Ammon's horn (tissue), 1 donor: ENCODE measurements at regions not wholly inside any gene's neighbourhood (a gene's known extent, or its start where the extent isn't known, plus 50 kb on each side); places are given as distances from the start of the nearest gene placed in this dataset.
"Not testable (repeated sequence)": the region's sequence is repeated elsewhere in the genome, so short reads cannot be mapped to it uniquely, and the experiment has no call there.

Source experiments
- DNase-seq: peaks from one replicate; pipeline ENCODE4 v3.0.0-alpha.2; 2016; ENCODE audit warnings: low spot score

DNA sequence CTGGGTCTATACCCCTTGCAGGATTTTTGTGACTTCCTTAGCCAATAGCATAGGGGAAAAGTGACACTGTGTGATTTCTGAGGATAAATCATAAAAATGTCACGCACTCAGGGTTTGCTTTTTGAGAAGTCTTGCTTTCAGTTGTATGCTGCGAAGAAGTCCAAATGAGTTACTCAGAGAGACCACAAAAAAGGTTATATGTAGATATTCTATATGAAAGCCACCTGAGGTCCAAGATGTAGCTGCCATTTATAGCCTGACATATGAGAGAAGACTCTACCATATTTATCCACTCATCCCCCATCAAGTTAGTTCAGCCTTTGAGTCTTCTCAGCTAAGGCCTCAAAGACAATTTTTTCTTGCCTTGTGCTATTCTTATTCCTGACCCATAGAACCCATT, 488.3 kb upstream of the MAP2 start:
- DNase-seq = no peak

DNA sequence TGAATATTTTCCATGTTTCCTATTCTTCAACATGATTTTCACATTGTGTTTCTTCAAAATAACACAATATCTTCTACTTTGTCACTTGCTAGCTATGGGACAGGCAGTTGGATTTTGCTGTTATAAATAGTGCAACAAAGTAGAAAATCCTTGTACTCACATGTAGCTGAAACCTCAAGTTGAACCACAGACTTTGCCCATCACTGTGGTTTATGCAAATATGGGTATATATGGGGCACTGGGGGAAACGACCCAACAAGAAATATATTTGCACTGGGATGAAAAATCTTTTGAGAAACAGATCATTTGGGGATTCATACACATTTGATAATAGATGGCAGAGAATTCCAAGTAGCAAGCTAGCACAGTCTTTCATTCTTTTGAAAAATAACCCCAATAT, 486.3 kb upstream of the MAP2 start:
- no peak for DNase-seq

DNA sequence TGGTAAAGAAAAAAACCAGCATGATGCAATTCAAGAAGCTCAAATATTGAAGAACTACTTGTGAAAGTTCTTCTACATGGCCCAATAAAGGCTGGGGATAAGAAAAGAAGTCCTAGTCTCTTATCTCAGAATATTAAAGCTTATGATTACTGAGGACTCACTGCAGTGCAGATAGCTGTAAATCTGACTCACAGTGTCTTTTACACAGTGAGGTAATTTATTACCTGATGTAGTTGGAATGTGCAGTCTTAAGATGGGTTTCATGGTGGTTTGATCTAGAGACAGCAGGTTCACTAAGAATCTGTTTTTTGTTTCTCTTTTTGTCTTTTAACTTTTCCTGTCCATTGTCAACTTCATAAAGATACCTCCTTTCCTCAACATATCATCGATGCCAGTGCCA, 484.0 kb upstream of the MAP2 start:
- DNase-seq = no peak

DNA sequence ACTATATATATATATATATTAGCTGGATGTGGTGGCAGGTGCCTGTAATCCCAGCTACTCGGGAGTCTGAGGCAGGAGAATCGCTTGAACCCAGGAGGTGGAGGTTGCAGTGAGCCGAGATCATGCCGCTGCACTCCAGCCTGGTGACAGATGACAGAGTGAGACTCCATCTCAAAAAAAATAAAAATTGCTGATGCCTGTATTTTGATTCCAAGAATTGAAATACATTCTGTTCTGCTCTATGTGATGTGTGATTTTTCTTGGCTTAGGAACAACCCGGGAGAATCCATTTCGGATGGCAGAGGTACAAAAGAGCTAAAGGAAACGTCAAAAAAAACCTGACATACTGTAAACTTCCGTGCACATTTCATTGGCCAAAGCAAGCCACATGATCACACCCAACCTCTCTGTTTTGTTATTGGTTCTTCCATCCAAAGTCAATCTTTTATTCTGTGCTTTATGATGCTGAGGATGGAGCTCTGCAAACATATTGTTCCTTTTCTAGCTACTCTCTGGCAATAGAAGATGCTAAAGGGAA, 478.1 kb upstream of the MAP2 start:
- DNase-seq = no peak

DNA sequence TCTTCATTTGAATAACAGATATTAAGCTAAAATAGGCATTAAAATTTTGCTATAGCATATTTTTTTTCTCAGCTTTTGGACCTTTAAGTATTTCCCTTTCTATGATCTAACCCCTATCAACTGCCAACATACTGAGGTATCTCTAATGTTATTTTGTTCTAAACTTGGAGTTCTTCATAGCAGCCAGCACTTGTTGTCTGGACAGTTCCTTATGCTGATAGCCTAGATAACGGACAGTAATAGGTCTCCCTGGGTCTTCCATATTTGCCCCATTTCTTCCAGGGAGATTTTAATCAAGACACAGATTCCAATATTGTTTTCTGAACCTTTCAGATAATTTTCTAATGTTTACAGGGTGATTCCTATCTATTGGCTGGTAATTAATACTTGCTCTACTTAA, 475.8 kb upstream of the MAP2 start:
- DNase-seq = no peak

DNA sequence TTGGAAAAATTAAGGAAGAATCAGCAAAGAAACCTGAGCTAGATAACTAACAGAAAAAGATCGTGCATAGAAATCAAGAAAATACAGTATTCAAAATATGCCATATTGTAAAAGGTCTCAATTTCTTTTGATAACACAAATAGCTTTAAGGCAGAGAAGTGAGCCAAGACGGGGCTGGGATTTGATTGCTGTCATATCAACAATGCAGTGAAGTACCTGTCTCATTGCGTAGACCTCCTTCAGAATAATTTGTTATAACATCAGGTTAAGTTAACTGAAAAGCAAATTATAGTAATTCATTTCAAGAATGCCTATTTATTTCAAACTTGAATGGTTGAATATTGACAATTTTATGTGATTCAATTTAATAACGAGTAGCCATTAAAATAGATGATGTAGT, 453.8 kb upstream of the MAP2 start:
- no peak for DNase-seq

DNA sequence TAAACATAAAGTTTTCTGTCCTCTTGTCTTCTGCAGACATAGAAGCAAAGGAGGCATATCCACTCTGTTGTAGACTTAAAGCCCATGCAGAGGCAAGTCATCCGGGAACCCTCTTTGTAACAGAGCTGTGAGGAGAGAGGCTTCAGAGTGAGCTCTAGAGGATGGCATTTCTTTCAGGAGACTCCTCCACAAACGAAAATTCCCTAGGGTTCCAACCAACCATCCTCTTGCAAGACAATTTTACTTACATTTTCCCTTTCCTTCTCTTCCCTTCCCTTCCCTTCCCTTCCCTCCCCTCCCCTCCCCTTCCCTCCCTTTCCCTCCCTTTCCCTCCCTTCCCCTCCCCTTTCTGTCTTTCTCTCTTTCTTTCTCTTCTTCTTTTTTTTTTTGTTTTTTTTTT, 446.3 kb upstream of the MAP2 start:
- no peak for DNase-seq

DNA sequence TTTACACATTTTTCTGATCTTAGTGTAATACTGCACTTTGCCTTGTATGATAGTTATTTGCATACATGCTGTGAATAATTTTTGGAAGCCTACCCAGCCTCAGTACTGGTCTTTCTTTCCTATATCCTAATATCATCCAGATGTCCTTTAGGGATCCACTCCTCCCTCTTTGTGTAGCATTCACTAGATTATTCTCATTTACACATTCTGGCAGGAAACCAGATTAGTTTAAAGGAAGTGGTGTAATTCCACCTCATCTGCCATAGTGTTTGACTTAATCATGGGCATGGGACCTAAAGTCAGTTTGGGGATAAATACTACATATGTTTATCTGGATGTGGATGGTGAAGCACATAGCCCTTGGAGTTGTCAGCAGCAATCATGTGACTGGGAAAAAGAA, 444.9 kb upstream of the MAP2 start:
- DNase-seq = no peak

DNA sequence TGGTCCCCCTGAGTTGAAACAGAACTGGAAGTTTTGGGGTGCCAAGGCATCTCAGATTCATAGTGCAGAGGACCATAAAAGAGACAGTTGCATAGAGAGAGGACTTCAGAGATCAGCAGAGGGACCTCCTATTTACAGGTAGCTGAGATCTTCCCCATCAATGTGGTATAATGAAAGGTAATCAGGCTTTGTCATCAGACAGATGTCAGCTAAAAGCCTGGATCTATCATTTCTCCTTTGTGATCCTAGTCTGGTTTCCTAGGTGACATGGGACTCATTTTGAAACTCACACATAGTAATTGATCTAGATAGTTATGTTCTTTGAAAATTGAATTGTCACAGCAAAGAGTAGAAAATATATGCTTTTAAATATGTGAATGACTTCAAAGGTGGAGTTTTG, 443.5 kb upstream of the MAP2 start:
- DNase-seq = no peak

DNA sequence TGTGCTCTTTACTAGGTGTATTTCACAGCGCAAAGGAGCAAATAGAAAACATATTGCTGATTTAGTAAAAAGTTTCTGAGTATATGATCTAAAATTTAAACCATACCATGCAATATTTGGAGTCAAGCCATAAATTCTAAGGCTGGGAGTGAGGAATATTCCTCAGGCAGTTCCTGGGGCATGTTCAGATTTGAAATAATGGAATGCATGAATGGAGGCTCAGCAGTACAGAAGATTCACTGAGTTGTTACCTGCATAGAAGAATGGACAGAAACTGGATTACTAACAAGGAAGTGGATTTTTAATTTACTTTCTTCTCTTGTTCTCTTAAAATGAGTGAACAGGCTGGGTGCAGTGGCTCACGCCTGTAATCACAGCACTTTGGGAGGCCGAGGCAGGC, 441.0 kb upstream of the MAP2 start:
- DNase-seq = no peak

DNA sequence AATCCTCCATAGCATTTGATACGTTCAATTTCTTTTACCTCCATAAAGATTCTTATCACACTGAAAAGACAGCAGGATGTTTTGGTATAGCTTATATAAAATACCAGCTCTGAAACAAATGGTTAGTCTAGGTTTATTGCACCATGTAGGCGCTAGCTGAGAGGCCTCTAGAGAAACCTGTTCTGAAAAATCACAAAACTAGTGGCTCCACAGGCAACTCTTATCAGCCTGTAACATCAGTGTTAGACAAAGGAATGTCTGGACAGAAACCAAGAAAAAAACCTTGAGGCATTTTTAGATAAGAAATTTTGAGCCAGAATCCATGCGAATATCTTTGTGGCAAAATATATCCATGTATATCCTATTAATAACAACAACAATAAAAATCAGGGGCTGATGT, 440.4 kb upstream of the MAP2 start:
- no peak for DNase-seq

DNA sequence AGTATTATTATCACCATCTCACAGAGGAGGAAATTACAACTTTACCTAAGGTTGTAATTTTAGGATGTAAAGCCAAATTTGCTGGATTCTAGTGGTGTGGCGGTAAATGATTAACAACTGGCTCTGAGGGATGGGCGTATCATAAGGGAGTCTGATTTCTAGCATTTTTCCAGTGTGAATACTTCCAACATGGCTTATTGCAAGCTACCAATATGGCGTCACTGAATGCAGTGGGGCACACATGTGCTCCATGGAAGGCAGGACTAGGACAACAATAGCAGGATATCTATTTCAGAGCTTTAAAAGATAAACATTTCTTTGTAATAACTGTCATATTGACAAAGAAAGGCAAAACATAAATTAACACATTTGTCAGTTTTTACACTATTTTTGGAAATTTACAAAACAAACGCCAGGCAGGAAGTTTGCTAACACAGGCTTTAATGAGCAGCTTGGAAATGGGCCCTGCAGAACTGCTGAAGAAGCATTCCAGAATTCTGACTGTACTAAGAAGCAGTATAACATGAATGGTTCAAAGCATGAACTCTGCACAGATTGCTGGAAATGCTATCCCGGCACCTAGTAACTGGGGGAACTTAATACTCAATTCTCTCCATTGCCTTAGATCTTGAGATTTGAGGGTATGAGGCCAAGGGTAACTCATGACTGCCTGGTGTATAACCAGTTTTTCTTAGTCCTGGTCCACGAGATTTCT, 439.3 kb upstream of the MAP2 start:
- no peak for DNase-seq

DNA sequence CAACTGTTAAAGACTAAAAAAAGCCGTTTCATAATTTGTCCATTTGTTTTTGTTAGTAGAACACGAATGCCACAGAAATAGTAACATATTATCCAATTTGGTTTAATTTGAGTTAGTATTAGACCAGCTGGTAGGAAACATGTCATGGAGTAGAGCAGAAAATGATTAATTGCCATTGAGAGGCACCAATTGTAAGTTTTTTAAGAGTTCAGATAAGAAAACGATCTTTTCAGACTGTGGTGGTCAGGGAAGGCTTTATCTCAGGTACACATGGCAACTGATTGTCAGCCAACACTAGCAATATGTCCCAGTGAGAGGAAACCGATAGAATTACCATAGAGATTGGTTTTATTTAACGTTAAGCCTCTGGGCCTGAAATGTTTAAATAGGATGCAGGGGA, 438.2 kb upstream of the MAP2 start:
- no peak for DNase-seq

DNA sequence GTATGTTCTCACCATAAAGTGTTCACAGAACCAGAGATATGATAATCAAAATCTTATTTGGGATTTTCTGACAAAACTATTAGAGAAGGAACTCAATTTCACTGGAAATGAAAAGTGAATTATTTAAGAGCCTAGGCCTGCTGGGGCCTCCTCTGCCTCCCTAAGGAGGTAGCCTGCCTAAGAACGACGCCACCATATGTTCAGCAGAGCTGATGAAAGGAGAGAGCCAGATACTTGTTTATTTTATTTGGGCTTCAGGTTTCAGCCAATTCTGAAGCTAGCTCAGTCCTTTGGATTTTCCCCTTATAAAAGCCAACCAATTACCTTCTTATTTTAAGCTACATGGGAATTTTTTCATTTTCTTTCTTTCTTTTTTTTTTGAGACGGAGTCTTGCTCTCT, 433.1 kb upstream of the MAP2 start:
- DNase-seq = no peak

DNA sequence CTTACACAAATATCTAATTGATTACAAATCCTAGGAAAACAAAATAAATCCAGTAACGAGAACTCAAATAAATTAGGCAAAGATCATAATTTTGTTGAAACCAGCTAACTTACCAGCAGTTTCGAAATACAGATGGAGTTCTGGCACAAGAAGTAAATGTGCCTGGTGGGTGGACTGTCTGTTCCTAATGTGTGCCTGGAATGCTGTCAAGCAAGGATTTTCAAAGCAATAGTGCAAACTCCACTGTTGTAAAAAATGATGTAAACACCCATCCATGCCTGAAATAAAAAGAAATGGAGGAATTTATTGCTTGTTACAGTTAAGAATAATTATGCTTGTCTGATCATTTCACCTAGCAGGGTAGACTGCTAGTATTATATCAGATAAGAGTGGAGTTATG, 423.9 kb upstream of the MAP2 start:
- peak; percentile 60 for DNase-seq

DNA sequence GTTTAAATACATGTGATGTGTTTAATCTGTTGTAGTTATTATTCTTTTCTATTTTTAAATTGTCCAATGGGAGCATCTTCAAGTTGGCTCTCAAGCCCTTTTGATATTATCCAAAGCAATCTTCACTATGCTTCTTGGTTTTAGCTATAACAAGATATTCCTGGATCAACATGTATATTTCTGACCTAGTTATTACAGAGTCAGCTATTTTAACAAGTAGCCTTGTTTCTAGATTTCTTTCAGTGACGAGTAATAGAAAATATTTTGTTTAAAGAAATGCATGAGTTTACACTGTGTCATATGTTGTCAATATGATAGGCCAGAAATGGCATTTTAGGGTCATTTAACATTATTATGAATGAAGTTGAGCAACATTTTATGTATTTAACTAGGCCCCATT, 421.8 kb upstream of the MAP2 start:
- DNase-seq = no peak

DNA sequence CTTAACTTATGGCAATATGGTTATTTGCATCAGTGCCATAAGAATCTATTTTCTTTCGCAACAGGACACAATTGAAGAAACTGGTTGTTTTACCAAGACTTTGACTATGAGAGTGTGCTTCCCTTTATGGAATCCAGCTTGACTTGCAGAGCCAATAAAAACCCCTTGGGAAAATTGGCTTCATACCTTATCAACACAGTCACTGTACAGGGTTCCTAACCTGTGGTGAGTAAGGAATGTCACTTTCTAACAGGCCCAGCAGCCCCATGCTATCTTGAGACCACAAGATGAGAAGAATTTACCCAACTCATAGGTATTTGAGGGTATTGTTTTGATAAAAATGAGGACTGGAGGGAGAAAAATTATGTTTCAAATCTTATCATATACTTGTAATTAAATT, 418.5 kb upstream of the MAP2 start:
- no peak for DNase-seq

DNA sequence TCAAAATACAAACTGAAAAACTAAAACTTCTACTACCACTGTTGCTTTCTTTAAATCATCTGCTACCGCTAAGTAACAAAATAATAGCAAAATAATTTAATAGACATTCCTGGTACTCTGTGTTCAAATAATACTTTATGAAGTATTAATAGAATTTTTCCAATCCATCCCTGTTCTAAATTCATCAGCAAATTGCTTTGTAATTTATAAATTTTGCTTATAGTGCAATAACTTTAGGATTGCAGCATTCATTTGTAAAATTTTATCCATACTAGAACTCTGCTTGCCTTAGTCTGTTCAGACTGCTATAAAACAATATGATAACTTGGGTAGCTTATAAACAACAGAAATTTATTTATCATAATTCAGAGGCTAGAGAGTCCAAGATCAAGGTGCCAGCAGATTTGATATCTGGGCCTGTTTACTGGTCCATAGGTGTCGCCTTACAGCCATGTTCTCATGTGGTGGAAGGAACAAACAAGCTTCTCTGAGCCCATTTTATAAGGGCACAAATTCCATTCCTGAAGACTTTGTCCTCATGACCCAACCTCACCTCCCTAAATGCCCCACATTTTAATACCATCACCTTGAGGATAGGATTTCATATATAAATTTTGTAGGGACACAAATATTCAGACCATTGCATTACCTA, 415.1 kb upstream of the MAP2 start:
- no peak for DNase-seq

DNA sequence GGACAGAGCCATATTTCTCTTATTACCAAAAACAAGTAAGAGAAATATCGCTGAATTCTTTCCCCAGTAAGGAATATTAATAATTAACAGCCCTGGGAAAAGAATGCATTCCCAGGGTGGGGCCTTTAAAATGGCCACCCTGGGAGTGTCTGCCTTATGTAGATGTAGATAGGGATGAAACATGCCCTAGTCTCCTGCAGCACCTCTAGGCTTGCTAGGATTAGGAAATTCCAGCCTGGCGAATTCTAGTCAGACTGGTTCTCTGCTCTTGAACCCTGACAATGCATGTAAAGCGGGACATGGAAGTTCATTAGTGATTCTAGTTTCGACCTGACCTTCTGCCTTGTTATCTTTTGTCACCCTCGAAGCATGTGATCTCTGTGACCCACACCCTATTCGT, 405.2 kb upstream of the MAP2 start:
- DNase-seq = not testable (repeated sequence)

DNA sequence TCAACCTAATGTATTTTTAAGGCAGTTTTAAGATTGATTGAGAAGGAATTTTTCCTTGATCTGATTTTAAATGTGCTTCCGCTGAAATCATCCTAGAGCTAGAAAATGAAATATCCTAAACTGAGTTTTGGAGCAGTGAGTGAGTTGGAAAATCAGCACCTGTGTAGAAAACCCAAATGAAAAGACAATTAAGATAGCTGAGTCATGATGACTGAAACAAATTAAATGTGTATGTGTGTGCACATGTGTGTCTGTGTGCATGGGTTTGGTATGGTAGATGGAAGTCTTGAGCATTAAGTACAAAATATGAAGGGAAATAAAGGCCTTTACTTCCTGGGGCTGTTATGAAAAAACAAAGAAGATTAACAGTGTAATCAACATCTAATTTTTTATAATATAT, 394.6 kb upstream of the MAP2 start:
- DNase-seq = no peak

DNA sequence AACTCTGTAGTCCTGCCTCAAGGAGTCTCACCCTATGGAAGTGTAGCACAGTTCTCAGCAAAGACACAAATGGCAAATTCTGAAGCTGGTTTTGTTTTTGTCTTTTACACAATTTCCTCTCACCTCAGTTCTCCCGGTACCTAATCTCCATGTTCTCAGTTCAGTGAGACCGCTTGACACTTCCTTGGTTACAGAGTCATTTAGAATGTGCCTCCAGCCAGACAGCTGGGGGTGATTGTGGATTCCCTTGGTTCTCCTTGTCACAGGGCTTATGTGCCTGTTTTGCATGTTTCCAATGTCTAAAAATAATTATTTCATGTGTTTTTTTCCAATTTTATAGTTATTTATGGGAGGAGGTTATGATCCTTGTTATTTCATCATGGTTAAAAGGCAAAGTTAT, 379.5 kb upstream of the MAP2 start:
- DNase-seq = no peak

DNA sequence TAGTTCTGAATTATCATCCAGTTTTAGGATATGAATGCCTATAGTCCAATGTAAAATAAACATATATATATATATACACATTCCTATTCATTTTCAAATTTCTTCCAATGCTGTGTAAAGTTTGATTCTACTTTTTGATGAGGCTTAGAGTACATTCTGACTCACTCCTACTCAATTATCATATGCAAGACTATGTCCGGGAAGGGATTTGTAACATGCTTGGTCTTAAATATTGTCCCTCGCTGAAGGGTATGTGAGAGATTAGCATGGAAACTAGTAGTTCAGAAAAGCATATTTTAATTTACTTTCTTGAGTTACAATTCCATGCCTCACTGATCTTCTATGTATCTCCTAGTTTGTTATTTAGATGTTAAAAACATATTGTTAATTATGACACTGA, 377.7 kb upstream of the MAP2 start:
- DNase-seq = no peak

DNA sequence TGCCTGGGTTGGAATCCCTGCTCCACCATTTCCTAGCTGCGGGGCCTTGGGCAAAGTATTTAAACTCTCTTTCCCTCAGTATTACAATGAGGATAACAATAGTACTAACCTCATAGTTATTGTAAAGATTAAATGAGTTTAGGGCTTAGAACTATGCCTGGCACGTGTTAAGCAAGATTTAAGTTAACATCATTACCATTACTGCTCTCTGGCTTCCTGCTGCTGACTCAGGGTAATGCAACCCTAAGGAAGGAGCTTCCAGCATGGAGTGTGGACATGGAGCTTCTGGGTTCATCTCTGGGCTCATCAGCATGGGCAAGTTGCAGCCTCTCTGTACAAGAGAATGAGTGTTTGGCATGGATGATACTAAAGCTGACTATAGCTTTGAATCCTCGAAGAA, 374.2 kb upstream of the MAP2 start:
- DNase-seq = no peak

DNA sequence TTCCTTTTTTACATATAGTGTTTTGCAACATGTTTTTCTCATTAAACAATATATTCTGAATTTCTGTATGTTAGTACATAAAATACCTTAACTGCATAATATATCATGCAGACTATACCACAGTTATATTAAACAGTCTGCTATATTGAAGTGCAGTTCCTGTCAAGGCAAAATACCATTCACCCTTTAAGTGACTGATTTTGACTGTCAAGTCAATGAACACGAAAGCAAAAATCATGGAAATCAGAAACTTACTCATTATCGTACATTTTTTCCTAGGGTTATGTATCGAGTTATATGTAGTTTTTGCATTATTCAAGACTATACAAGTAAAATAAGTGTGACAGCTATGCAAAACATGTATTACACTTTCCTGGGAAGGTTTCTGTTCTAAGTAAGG, 361.6 kb upstream of the MAP2 start:
- no peak for DNase-seq
